HG02973 (cell line): ENCODE measurements at regions not wholly inside any gene's neighbourhood (a gene's known extent, or its start where the extent isn't known, plus 50 kb on each side); places are given as distances from the start of the nearest gene placed in this dataset.
"Not testable (repeated sequence)": the region's sequence is repeated elsewhere in the genome, so short reads cannot be mapped to it uniquely, and the experiment has no call there.

Experiments used
- ATAC-seq: cut with Tn5 transposase; IDR thresholded peaks from one replicate; pipeline ENCODE4 v1.9.1; 2021; ENCODE audit warnings: moderate library complexity; ENCODE audit not compliant: unreplicated experiment

DNA sequence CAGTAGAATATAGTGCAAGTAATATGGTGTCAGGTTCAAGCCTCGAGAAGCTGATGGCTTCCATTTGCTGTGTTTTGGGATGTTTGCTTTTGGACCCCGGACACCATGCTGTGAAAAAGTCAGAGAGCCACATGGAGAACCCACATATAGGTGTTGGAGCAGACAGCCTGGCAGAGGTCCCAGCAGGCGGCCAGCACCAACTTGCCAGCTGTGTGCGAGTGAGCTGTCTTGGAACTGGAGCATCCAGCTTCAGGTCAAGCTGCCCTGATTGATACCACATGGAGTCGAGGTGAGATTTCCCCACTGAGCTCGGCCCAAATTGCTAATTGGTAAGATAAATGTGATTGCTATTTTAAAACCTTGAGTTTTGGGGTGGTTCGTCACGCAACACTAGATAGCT lies 185.7 kb upstream of the TBL1XR1 start:
- no peak for ATAC-seq

DNA sequence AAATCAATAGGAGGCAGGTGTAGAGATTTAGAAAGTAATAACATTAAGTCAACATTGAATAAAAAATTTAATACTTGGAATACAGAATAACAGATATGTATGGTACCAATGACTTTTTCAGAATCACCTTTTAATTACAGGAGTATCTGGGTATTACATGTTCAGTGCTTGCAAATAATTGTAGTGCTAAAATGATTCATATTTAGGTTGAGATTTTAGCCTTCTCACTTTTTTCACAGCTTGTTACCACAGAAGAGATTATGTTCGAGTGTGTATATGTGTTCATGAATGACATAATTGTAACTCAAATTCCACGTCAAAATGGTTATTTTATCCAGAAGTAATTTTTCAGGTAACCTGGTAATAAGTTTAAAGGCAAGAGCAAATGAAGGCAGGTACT lies 187.9 kb upstream of the TBL1XR1 start:
- ATAC-seq, result no peak

DNA sequence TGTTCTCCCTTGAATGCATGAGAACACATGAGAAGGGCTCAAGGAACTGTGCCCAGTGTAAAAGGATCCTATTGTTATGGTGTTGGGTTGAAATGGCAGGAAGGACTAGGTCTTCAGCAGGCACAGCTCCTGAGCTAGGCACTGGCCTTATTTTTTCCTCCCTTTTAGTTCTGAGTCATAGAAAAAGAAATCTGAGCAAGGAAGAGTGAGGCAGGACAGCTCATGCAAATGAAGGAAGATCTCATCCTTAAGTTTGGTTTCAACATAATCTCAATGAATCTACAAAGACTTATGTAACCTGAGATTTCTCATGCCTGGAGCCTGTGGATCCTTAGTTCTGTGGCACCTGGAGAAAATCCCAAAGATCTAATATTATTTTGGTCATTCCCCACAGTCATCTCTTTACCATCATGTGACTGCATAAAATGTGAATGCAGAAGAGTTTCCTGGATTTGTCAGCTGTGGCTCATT lies 188.6 kb upstream of the TBL1XR1 start:
- no peak for ATAC-seq

DNA sequence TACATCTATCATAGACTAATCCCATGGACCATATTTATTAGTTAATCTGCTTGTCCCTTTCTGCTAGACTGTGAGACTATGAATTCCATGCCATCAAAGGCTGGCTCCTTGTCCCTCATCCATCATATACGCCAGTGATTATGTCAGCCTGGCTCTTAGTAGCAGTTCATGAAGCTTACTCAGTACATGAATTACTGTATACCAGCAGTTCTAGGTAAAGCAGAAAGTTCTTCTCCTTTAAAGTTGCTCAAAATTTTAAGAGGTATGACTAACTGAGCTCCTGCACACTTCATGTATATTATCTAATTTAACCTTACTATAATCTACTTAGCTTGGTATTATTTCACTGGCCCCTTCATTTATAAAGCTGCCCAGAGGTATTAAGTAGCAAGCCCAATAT lies 190.9 kb upstream of the TBL1XR1 start:
- ATAC-seq, result no peak

DNA sequence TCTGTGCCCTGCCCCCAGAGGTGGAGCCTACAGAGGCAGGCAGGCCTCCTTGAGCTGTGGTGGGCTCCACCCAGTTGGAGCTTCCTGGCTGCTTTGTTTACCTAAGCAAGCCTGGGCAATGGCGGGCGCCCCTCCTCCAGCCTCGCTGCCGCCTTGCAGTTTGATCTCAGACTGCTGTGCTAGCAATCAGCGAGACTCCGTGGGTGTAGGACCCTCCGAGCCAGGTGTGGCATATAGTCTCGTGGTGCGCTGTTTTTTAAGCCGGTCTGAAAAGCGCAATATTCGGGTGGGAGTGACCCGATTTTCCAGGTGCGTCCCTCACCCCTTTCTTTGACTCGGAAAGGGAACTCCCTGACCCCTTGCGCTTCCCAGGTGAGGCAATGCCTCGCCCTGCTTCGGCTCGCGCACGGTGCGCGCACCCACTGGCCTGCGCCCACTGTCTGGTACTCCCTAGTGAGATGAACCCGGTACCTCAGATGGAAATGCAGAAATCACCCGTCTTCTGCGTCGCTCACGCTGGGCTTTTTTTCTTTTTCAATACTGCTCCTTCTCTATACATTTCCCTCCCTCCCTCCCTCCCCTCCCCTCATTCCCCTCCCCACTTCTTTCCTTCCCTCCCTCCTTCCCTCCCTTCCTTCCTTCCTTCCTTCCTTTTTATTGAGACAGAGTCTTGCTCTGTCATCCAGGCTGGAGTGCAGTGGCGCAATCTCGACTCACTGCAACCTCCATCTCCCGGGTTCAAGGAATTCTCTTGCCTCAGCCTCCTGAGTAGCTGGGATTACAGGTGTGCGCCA lies 197.1 kb upstream of the TBL1XR1 start:
- ATAC-seq, result not testable (repeated sequence)

DNA sequence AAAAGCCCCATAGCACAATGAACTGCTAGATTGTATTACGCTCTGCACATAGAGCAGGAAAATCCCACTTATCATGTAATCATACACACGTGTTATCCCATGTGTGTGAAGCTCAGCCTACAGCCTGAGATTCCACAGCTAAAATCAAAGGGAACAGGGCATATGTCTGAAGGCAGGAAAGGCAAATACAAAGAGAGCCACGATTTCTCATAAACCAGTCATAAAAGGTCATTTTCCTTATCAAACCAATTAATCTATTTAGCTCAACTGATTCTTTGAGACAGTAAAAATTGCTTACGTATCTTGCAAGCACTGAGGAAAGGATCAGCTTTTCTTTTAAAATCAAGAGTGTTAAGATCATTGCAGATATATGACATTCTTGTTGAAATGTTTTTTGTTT lies 199.5 kb upstream of the TBL1XR1 start:
- no peak for ATAC-seq

DNA sequence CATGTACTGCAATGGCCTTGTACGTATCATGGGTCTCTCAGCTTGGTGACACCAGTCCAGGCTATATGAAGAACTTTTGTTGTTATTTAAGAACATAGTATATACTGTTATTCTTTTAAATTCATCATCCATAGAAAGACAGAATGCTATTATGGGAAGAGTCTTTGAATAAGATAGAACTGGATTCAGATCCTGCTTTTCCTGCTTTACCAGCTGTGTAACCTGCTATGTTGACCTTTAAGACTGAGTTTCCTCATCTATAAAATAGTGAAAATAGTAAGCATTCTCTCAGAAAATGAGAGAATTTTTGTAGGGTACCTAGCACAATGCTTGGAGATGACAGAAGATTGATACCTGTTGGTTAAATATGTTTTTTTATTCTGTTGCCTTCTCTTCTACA lies 204.1 kb upstream of the TBL1XR1 start:
- ATAC-seq, result no peak

DNA sequence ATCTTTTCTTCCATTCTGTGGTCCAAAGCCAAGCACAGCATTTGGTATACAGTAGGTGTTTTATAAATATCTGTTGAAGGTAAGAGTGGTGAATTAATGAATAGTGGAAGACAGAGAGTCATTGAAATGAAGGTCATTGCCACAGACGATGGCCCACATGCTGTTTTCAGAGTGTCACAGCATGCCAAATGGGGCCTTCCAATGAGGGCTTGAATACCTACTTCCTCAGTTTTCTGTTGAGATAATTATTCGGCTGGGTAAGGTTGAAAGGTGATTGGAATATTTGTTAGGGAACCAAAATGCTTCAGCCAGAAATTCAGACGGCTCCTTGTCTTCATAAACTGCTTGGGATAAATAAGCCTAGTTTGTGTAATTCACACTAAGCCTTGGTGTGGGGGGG lies 205.3 kb upstream of the TBL1XR1 start:
- no peak for ATAC-seq

DNA sequence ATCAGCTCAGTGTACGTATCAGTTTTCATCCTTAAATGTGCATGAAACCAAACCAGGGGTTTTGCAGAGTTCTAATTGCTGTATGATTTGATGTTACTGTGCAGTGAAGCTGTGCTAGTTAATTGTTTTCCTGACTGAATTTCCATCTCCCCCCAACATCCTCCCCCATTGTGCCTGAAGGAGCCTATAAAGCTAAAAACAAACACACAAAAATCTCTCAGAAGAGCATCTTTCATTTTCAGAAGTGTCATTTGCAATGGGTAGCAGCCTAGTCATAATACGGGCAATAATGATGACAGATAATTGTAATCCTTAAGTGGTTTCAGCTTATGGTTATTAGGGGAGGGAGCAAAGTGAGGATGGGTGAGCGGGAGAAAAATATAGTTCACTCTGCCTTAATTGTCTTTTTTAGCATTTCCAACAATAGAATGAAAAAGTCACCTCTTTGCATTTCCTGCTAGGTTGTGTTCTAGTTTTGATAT lies 207.9 kb upstream of the TBL1XR1 start:
- no peak for ATAC-seq

DNA sequence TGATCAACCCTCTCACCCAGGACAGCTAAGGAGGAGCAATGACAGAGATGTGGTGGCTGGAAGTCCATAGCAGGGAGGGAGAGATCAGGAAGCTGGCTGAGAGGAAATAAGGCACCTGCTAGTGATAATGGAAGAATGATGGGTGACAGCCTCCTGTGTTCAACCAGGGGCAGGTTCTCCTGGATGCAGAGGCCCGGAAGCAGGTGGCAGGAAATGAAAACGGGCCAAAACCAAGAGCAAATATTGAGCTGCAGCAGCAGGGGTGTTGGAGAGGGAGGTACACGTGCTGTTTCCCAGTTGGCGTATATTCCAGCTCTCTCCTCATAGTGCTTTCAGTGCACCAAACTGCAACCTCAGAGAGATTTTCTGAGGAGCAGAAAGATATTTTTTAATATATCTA lies 213.4 kb upstream of the TBL1XR1 start:
- ATAC-seq, result no peak

DNA sequence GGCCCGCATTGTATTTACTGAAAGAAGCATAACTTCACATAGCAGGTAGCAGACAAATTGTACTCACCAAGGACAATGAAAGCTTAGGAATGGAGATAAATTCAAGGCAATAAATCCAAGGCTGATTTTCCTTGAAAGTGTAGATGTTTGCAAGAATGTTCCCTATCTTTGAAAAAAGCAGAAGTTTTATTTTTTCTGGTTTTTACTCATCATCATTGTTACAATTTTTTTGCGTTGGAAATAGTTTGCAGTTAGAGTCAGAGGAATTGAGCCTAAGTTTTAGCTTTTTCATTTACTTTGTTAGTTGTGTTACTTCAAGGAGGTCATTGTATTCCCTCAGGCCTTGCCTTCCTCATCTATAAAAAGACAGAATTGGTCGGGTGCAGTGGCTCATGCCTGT lies 213.9 kb upstream of the TBL1XR1 start:
- ATAC-seq, result no peak

DNA sequence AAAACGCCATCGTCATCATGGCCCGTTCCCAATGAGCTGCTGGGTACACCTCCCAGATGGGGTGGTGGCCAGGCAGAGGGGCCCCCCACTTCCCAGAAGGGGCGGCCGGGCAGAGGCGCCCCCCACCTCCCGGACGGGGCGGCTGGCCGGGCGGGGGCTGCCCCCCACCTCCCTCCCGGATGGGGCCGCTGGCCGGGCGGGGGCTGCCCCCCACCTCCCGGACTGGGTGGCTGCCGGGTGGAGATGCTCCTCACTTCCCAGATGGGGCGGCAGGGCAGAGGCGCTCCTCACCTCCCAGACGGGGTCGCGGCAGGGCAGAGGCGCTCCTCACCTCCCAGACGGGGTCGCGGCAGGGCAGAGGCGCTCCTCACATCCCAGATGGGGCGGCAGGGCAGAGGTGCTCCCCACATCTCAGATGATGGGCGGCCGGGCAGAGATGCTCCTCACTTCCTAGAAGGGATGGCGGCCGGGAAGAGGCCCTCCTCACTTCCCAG lies 215.4 kb upstream of the TBL1XR1 start:
- ATAC-seq, result not testable (repeated sequence)

DNA sequence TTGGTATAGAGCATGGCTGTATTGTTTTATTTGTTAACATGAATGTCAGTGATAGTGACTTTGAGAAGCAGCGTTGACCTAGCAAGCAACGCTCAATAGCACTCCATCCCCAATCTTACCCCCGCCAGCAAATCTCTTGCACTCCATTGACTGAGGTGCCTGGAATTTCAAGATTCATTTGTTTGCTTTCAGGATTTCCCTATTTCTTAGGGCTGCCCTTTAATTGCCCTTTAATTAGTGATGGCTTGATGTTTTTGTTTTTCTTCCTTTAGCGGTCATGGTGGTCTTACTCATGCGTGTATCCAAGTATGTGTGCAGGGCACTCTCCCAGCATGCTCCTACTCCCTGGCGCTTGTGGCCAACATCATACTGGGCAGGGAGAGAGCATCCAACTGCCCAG lies 216.8 kb upstream of the TBL1XR1 start:
- no peak for ATAC-seq

DNA sequence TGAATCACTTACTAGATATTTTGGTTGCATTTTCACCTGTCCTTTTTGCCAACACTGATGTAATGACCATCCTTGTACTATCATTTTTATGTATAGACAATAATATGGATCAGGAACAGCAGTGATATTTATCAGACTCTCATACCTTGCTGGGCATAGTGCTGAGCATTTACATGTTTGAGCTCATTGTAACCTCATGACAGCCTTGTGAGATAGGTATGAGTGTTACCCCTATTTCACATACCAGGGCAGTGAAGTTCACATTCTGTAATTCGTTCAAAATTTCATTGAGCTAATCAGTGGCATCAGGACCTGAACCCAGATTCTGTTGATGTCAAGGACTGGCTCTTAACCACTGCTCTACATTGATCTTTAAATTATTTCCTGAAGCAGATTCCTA lies 221.5 kb upstream of the TBL1XR1 start:
- no peak for ATAC-seq

DNA sequence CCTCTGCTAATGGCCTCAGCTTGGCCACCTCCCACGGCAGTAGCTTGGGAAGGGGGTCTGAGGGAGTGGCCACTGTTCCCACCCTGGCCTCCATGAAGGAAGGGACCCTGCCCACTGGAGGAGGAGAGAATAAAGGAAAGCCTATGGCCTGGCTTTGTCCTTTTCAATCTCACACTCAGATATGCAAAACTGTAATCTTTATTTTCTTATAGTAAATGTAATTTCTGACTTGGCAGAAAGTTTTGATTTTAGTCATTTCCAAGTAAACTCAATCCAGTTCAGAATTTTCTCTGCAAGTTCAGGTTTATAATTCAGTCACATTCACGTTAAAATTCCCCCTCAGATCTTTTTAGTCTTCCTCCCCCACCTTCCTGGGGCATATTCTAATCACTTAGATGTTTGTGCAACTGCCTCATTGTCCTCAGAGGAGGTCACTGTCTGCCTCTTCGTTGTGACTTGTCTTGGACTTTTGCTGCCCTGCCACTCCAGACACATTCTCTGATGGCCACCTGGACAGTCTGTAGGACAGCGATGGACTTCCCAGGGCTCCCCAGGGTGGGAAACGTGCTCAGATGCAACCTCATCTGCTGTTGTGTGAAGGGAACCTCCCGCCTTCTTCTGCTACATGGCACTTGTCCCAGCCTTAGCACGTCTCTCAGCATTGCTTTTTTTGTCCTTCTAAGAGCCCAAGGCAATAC lies 222.8 kb upstream of the TBL1XR1 start:
- peak; percentile 48 for ATAC-seq

DNA sequence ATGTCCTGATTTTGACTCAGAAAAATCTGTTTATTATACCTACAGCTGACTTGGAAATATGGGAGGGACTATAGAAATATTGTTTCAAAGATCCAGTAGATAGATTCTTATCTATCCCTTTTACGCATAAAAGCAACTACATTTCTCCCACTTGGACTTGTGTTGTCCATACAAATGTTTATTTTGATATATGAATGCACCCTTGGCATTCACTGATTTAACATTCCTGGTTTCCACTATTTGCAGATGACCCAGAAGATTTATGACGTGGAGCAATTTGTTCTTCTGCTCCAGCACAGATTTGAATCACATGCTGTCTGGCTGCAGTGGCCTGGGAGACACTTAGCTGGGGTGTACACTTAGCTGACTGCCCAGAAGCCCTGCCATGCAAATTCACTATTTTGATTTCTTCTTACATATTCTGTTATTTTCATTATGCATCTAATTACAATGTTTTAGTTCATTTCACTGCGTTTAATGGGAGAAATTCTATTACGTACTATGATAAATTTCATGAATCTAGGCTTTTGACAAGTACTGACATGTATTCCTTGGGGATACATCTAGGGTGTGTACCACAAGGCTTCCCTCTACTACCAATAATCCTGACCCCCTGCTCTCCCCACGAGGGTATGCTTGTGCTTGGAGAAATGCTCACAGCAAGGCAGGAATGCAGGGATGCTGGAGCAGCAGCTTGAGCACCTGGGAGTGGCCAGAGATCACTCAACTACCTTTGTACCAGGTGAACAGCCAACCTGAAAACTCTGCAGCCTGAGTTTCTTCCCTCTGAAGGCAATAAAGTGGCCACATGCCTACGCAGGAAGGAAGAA lies 223.6 kb upstream of the TBL1XR1 start:
- ATAC-seq, result no peak

DNA sequence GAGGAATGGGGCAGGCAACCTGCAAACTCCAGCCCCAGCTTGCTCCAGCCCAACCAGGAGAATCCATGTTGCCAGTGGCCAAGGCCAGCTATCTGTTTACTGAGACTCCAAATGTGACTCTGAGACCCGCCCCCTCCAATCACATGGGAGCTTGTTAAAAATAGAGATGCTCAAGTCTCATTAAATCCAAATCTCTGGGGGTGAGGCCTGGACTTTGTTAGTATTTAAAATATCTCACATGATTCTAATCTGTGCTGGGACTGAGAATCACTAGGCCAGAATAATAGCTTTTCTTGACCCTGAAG lies 224.2 kb upstream of the TBL1XR1 start:
- no peak for ATAC-seq

DNA sequence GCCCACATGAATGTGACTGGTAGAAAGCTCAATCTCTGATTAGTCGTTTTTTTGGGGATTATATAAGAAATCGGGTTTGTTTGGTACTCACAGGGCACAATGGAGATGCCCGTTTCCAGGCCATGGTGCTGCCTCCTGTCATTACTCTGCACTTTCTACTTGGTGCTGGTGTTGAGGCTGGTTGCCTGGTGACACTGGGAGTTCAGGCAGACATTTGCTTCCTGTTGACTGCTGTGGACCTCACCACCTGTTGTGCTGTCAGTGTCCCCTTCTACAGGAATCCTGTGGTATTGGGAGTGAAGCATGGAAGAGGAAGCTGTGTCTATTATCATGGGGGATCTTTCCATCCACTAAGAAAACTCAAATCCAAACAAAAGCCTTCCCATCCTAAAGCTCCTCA lies 227.2 kb upstream of the TBL1XR1 start:
- ATAC-seq, result no peak

DNA sequence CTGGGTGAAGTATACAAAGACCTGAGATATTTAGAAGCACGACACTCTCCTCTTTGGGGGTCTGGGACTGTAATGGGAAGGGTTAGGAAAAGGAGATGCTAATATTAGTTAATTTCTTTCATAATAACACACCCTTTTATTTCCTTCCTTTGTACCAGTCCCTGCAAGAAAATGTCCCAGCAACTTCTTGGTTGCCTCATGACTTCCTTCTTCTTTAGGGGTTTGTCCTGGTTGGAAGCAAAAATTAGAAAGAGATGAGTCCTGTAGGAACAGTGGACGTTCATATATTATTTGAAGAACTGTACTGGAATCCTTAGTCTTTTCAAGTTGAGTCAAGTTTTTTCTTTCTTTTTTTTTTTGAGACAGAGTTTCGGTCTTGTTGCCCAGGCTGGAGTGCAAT lies 227.8 kb upstream of the TBL1XR1 start:
- ATAC-seq, result no peak

DNA sequence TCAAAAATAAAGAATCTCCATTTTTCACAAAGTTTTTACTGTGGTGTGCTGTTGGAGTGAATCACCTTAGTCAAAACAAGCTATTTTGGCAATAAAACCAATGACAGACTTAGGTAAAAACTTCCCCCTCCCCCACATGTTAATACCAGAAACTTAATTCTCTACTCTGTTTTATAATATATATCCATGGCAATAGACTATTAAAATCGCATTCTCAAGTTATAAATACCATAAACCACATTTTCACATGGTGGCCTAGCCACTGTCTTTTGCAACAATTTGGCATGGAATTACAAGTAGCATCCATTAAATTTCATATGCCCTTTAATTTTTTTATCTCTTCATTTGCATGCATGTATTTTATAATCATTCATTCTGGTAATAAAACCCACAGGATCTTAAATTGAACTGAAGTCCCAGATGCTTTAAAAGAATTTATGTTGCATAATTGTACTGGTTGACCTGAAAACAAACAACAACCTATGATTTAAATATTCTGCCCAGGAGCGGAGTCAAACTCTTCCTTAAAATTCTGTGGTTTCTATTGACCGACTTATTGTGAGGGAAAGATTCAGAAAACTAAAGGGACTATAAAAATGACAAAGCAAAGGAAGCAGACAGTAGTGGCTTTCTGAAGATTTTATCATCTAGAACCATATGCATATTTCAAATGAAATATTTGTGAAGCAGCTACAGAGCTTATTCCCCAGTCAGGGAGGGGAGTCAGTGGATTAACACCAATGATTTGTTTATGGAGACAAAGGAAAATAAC lies 229.0 kb upstream of the TBL1XR1 start:
- no peak for ATAC-seq
